AG09319 (cell line): ENCODE measurements at regions not wholly inside any gene's neighbourhood (a gene's known extent, or its start where the extent isn't known, plus 50 kb on each side); places are given as distances from the start of the nearest gene placed in this dataset.

Source experiments
- DNase-seq: peaks from one replicate; pipeline ENCODE4 v3.0.0-alpha.2; 2010; ENCODE audit warnings: low read depth; ENCODE audit errors: extremely low read depth
- CTCF ChIP-seq: IDR thresholded peaks from 2 replicates; pipeline ENCODE4 v1.5.1; 2011; ENCODE audit warnings: low read depth, mild to moderate bottlenecking, inconsistent platforms, low read length, moderate library complexity

- DNase-seq = no peak
- no peak for TF ChIP-seq CTCF
Measured at GRCh38 chr18:60568220-60568619, 195.6 kb upstream of the MC4R start.

GRCh38 chr18:60570172-60570571, 197.6 kb upstream of the MC4R start:
- DNase-seq = no peak
- no peak for TF ChIP-seq CTCF

GRCh38 chr18:60577457-60577856, 204.9 kb upstream of the MC4R start:
- TF ChIP-seq CTCF = no peak
- no peak for DNase-seq

- no peak for DNase-seq
- no peak for TF ChIP-seq CTCF
Measured at GRCh38 chr18:60585670-60586069, 213.1 kb upstream of the MC4R start.

GRCh38 chr18:60593249-60593648, 220.7 kb upstream of the MC4R start:
- TF ChIP-seq CTCF = no peak
- no peak for DNase-seq

GRCh38 chr18:60596928-60597327, 224.4 kb upstream of the MC4R start:
- DNase-seq = no peak
- no peak for TF ChIP-seq CTCF

GRCh38 chr18:60599267-60599666, 226.7 kb upstream of the MC4R start:
- DNase-seq = no peak
- no peak for TF ChIP-seq CTCF
